Stimulated activated CD8-positive, alpha-beta memory T cell treated with anti-CD3 and anti-CD28 coated beads, Interleukin-4, amount 100 ng/mL, for 4 hours (primary cell): ENCODE measurements at regions not wholly inside any gene's neighbourhood (a gene's known extent, or its start where the extent isn't known, plus 50 kb on each side); places are given as distances from the start of the nearest gene placed in this dataset.
A peak's percentile ranks its signal among the peaks of the same experiment; 100 is the strongest.

ENCODE experiments used
- DNase-seq, 2 donors: peaks; one replicate each; pipeline ENCODE4 v3.0.0-alpha.2; 2020; ENCODE audit warnings: low read depth in 2 of 2, low spot score in 1 of 2

- DNase-seq, result no peak
These were observed 78.2 kb upstream of the UMPS start for GRCh38 chr3:124652009-124652408.

- no peak for DNase-seq
These were observed 77.0 kb upstream of the UMPS start for GRCh38 chr3:124653071-124653796.

- DNase-seq, result no peak
These were observed 76.3 kb upstream of the UMPS start for GRCh38 chr3:124653797-124654469.

- no peak for DNase-seq
These were observed 75.8 kb upstream of the UMPS start for GRCh38 chr3:124654470-124654845.

- DNase-seq, result no peak
These were observed 73.7 kb upstream of the UMPS start for GRCh38 chr3:124656531-124656930.

GRCh38 chr3:124657138-124657537 lies 73.1 kb upstream of the UMPS start:
- no peak for DNase-seq

GRCh38 chr3:124658270-124658669 lies 72.0 kb upstream of the UMPS start:
- no peak for DNase-seq

GRCh38 chr3:124659175-124659574 lies 71.1 kb upstream of the UMPS start:
- DNase-seq, result no peak

GRCh38 chr3:124660599-124660998 lies 69.7 kb upstream of the UMPS start:
- no peak for DNase-seq

GRCh38 chr3:124663690-124664089 lies 66.6 kb upstream of the UMPS start:
- no peak for DNase-seq

- no peak for DNase-seq
These were observed 65.4 kb upstream of the UMPS start for GRCh38 chr3:124664804-124665203.

- DNase-seq, result no peak
These were observed 64.2 kb upstream of the UMPS start for GRCh38 chr3:124666067-124666466.

- no peak for DNase-seq
These were observed 60.8 kb upstream of the UMPS start for GRCh38 chr3:124669470-124669869.

GRCh38 chr3:124671106-124671505 lies 59.1 kb upstream of the UMPS start:
- DNase-seq, result peak in 1 of 2 donors; percentile 6

GRCh38 chr3:124674336-124674735 lies 55.9 kb upstream of the UMPS start:
- DNase-seq, result no peak

GRCh38 chr3:124676236-124676635 lies 54.0 kb upstream of the UMPS start:
- no peak for DNase-seq

- DNase-seq, result no peak
These were observed 51.1 kb upstream of the UMPS start for GRCh38 chr3:124679048-124679638.
